ENCODE measurements at regions not wholly inside any gene's neighbourhood (a gene's known extent, or its start where the extent isn't known, plus 50 kb on each side); places are given as distances from the start of the nearest gene placed in this dataset.

DNA sequence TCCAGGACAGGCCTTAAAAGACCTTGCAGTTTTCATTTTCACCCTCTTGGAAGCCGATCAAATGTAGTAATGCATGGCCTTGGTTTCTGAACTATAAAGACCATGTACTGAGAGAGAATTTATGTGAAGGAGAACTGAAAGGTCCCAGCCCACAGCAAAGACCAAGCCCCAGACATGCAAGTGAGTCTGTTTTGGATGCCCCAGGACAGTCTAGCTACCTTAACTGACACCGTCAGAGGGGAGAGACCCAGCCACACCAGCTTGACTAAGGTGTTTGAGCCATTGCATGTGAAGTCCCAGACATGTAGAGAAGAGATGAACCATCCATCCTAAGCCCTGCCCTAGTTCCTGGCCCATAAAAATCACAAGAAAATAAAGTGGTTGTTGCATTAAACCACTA, 316.8 kb upstream of the GATB start:
- POLR2A ChIA-PET (ENCODE audit: low non-redundant PET): no interaction called here
- DNase-seq (ENCODE audit: low spot score): no peak
- no peak for TF ChIP-seq CTCF (conservative IDR thresholded peaks at IDR 0.05; ENCODE audit: low read depth)
- H3K27ac ChIP-seq: no peak overlapping the region
- CTCF ChIA-PET: no interaction called here

DNA sequence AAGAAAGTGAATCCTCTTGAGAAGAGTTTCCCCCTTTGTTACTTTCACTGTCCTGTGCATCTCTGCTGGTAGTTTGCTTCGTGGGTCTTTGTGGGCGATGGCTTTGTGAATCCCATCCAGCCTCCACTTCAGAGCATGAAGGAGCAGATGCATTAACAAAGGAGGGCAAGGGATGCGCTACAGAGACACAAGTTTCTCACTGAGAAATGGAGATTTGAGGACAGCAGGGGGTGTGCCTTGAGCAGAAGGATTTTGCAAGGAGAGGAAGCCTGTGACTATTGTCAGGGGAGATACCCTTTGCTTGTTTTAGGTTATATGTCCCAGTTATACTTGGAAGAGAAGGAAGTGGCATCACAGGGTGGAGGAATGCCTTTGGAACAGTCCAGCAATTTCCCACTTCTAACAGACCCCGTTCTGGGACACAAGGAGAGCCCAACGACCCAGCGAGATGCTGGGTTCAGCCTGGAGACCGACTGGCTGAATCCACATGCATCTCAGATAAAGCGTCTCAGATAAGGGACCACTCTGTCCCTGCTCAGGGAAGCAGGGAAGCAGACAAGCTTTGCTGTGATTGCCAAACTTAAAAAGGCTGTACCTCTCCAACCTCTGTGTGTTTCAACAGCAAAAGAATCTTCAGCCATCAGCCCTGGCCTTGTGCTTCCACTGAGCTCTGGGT, 314.6 kb upstream of the GATB start:
- no peak for DNase-seq (ENCODE audit: low spot score)
- ChIA-PET CTCF (interaction anchor here (0.6 kb wide), 1 partner anchor 9 kb away, joined by 3 read pairs; no protein-coding TSS in a partner anchor), POLR2A (ENCODE audit: low non-redundant PET) (no interaction called here)
- no peak overlapping the region for H3K27ac ChIP-seq
- no peak for TF ChIP-seq CTCF (conservative IDR thresholded peaks at IDR 0.05; ENCODE audit: low read depth)

DNA sequence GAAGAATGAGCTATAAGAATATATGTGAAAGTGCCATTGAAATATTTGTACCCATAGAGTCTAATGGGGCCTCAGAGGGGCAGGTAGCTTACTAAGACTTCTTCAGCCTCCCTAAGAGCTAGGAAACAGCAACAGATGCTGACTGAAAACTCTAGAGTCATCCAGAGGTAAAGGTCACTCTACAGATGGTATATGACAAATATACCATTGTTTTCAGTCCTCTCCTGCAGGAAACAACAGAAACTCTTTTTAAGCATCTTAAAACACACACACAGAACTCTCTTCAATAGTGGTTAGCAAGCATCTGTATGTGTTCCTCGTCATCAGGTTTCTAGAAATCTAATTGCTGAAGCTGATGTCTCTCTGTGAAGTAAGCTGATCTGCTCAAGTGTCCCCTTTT, 313.8 kb upstream of the GATB start:
- no peak for DNase-seq (ENCODE audit: low spot score)
- ChIA-PET CTCF (interaction anchor here (0.6 kb wide), 1 partner anchor 10 kb away, joined by 3 read pairs; no protein-coding TSS in a partner anchor), POLR2A (ENCODE audit: low non-redundant PET) (no interaction called here)
- no peak overlapping the region for H3K27ac ChIP-seq
- TF ChIP-seq CTCF (conservative IDR thresholded peaks at IDR 0.05; ENCODE audit: low read depth): no peak

- no peak for DNase-seq (ENCODE audit: low spot score)
- CTCF ChIA-PET: no interaction called here
- TF ChIP-seq CTCF (conservative IDR thresholded peaks at IDR 0.05; ENCODE audit: low read depth): no peak
- POLR2A ChIA-PET (ENCODE audit: low non-redundant PET): no interaction called here
- H3K27ac ChIP-seq: no peak overlapping the region
These were observed 313.3 kb upstream of the GATB start for GRCh38 chr4:152074088-152074437.

DNA sequence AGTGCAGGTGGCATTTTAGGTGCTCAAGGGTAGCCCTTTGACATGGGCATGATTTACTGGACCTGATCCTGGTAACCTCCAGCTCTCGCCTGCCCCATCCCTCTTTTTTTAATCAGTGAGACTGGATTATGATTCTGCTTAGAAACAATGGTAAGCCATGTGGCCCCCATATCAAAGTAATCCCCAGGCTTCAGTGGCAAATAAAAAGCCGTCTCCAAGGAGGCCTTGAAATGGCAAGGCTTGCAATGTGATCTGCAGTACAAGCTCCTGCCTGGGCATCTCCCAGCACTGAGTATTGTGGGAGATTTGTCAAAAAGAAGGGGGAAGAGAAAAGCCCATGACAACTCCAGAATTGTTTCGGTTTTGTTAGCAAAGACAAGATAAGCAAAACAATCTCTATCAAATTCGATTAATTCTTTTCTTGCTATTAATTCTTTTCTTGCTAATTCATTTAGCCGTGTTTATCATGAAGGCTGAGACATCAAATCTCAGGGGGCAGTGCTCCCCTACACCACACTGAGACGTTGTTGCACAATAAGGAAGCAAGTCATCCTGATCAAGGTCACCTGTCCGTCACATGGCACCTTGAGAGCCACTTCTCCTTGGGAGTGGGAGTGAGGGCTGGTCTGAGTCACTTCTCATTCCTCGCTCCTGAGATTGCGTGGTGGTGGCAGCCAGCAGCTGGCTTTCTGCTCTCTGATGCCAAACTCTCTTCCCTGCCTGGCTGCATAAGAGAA, 312.7 kb upstream of the GATB start:
- DNase-seq (ENCODE audit: low spot score): no peak
- CTCF ChIA-PET: no interaction called here
- POLR2A ChIA-PET (ENCODE audit: low non-redundant PET): no interaction called here
- no peak overlapping the region for H3K27ac ChIP-seq
- TF ChIP-seq CTCF (conservative IDR thresholded peaks at IDR 0.05; ENCODE audit: low read depth): no peak

GRCh38 chr4:152072906-152073305, 312.1 kb upstream of the GATB start:
- TF ChIP-seq CTCF (conservative IDR thresholded peaks at IDR 0.05; ENCODE audit: low read depth): no peak
- no peak overlapping the region for H3K27ac ChIP-seq
- ChIA-PET POLR2A (ENCODE audit: low non-redundant PET) (no interaction called here), CTCF (no interaction called here)
- DNase-seq (ENCODE audit: low spot score): no peak
